M059J (cell line): ENCODE measurements at regions not wholly inside any gene's neighbourhood (a gene's known extent, or its start where the extent isn't known, plus 50 kb on each side); places are given as distances from the start of the nearest gene placed in this dataset.

Source experiments
- DNase-seq: peaks from one replicate; pipeline ENCODE4 v3.0.0-alpha.2; 2012; ENCODE audit warnings: low read depth

DNA sequence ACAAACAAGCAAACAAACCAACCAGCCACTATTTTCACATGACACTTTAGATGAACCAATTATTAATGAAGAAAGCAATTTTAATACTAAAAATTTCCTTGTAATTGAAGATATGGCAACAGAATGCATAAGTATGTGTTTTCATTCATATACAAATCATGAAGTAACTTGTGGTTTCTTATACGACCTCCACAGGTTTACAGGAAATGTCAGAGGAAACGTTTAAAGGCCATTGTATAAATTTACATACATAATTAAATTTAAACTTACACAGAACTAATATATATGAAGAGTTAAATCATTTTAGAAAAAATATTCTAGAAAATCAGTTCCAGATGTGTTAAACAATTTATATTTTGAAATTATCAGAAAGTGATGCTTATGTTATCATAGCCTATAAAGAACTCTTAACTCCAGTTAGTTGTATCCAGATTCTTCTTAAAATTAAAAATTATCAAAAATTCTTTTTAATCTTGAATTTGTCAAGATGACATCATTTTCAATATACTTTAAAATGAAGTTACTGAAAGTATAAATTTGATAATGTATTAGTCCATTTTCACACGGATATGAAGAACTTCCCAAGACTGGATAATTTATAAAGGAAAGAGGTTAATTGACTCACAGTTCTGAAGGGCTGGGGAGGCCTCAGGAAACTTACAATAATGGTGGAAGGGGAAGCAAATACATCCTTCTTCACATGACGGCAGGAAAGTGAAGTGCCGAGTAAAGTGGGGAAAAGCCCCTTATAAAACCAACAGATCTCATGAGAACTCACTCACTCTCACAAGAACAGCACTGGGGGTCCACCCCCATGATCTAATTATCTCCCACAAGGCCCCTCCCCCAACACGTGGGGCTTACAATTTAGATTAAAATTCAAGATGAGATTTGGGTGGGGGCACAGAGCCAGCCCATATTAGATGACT is 192.0 kb downstream of the PIK3R1 start:
- no peak for DNase-seq

- no peak for DNase-seq
These were observed 192.9 kb downstream of the PIK3R1 start for GRCh38 chr5:68408345-68408871.

DNA sequence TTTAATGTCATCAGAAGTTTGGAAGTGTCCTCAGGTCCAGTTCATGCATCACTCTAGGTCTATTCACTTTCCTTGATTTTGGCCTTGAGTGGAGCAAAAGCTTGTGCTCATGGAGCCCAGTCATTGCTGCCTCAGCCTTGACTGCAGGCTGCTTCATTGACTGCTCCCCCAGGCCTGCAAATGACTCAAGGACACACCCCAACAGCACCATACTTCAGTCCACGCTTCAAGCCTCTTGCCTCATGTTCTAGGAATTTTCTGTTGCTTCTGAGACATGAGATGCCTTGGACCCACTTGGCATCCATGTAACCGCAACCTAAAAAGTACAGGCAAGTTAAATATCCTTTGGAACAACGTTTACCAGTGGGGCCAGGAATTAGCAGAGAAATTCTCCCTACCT is 193.7 kb downstream of the PIK3R1 start:
- peak; percentile 76 for DNase-seq

DNA sequence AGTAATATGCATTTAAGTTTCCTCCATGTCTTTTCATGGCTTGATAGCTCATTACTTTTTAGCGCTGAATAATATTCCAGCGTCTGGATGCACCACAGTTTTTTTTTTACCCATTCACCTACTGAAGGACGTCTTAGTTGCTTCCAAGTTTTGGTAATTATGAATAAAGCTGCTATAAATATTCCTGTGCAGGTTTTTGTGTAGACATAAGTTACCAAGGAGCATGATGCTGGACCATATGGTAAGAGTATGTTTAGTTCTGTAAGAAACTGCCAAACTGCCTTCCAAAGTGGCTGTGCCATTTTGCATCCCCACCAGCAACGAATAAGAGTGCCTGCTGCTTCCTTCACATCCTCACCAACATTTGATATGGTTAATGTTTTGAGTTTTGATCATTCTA is 195.6 kb downstream of the PIK3R1 start:
- DNase-seq: no peak

DNA sequence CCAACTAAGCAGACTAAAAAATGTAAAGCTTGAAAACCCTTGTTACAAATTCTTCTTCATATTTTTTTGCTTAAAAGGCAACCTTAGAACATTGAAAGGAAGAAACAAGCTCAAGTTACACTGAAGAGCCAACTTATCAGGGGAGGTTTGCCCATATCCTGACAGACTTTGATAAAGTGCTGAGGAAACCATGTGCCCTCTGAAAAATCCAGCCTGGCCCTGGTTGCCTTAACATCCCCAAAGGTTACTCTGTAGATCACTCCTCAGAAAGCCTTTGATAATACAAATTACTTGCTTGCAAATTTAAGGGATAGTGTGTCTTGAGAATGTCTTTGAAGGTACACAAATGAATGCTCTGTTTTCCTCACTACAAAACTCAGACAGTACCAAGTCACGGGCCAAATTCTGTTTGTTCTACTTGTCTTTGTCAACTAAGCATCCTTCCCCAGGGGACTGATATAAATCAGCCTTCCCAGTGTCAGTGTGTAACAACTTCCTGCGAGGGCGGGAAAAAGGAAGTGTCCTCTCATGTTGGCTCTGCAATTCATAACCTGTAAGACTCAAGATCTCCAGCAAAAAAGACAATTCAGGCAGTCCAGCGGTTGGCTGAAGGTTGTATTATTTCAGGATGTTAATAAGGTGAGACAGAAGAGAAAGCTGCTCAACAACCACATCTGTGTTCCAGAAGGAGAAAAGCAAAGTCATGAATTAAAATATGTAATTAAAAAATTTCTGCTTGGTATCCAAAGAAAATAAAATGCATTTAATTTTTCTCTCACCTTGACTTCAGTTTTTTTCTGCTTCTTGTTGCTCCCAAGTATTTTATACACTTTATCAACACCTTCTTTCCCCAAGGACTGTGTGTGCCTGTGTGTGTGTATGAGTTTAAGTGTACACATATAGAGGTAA is 199.9 kb downstream of the PIK3R1 start:
- no peak for DNase-seq

GRCh38 chr5:68416714-68417113 is 201.2 kb downstream of the PIK3R1 start:
- DNase-seq: no peak

- no peak for DNase-seq
These were observed 202.6 kb downstream of the PIK3R1 start for GRCh38 chr5:68418201-68418600.

GRCh38 chr5:68418680-68419079 is 203.1 kb downstream of the PIK3R1 start:
- DNase-seq: no peak

- DNase-seq: no peak
These were observed 203.6 kb downstream of the PIK3R1 start for GRCh38 chr5:68419081-68419636.

GRCh38 chr5:68419637-68420452 is 204.3 kb downstream of the PIK3R1 start:
- no peak for DNase-seq

DNA sequence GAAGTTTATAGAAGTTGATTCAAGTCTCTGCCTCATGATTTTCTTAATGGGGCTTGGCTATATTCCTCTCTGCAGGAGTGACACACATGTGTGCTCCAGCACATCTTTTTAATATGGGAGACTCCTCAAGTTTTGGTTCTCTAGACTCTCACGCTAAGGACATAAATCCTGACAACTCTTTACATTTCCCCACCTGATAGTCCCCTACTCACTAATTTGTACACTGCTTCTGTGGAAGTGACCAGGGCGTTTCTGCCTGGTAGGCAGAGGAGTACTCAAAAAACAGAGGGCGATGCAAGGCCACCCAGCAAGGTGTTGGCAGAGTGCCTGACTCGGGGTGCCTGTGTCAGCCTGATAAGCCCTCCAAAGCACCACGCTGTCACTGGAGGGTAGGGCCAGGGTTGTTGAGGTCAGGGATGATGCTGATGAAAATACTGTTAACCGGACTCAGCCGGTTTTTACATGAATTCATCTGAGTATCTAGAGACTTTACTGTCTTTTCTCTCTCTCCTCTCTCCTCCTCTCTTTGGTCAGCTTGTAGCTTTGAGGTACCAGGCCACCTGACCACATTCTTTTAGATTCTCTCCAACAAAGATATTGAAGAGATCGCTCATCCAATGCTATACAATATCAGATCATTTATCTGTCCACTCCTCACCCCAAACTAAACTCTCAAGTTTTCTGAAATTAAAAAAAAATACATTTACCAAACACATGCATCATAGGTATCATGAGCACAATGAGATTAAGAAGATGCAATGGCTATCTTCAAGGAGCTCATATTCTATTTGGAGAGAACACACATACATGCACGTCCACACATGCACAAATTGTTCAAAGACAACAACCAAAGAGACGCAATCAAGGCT is 205.2 kb downstream of the PIK3R1 start:
- no peak for DNase-seq

DNA sequence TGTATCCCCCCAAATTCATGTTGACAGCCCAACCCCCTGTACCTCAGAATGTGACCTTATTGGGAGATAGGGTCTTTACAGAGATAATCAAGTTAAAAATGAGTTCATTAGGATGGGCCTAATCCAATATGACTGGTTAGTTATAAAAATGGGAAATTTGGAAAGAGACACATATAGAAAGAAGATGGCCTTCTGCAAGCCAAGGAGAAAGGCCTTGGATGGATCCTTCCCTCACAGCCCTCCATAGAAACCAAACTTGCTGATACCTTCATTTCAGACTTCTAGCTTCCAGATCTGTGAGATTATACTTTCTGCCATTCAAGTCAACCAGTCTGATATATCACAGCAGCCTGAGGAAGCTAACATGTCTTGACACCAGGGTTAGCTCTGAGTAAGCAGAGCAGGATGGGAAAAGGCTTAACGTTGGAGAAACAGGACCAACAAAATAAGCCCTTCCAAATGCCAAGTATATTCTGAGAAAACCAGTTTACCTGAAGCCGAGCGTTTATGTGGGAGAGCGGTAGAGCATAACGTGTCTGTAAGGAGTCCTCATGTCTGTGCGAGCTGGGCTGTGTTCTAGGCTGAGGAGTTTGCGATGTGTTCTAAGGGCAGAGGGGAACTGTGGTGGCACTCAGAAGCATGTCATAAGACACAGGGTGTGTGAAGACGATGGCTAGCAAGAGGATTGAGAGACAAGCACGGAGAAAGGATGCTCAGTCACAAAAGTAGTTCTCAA is 206.1 kb downstream of the PIK3R1 start:
- no peak for DNase-seq

DNA sequence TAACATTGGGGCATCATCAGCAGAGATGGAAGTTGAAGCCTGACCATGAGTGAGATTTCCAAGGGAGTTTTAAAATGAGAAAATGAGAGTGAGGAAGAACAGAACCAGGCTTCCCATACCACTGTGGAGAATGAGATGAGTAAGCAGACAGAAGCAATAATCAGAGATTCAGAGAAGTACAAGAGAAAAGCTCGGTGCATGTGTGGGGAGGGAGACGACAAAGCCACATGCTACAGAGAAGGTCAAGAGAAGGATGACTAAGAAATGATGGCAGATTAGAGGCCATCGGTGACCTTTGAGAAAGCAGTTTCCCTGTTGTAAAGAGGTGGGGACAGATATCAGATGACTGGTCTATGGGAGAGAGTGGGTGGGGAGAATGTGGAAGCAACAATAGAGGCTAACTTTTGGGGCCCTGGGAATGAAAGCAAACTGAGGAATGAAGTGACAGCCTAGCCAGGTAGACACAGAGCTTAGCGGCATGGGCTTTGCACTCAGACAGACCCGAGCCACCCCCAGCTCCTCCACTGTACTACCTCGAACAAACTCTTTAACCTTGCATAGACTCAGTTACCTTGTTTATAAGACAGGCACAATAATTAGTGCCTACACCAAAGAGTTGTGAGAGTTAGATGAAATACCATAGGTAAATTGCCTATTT is 207.7 kb downstream of the PIK3R1 start:
- DNase-seq: no peak

DNA sequence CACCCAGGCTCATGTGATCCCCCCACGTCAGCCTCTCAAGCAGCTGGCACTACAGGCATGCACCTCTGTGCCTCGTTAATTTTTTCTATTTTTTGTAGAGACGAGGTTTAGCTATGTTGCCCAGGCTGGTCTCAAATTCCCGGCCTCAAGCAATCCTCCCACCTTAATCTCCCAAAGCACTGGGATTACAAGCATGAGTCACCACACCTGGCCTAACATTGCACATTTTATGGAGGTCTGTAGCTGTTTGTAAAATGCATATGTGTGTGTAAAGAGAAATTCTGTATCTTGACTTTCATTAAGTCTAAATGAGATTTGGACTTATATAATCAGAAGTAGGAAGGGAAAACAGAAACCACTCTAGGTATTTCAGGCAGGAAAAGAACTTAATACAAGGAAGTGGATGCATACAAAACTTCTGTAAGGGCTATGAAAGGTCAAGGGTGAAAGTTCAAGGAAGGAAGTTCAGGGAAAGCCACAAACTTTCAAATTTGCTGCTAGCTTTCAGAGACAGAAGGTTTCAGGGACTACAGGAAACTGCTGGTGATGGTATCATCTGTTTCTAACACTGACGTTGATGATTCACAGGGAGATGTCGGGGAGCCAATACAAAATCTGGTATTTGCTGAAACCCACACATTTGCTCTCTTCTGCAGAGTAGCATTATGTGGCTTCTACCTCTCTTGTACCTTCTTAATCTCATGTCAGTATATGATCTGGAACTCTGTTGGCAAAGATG is 209.4 kb downstream of the PIK3R1 start:
- peak; percentile 80 for DNase-seq

- no peak for DNase-seq
These were observed 211.0 kb downstream of the PIK3R1 start for GRCh38 chr5:68426586-68426985.

DNA sequence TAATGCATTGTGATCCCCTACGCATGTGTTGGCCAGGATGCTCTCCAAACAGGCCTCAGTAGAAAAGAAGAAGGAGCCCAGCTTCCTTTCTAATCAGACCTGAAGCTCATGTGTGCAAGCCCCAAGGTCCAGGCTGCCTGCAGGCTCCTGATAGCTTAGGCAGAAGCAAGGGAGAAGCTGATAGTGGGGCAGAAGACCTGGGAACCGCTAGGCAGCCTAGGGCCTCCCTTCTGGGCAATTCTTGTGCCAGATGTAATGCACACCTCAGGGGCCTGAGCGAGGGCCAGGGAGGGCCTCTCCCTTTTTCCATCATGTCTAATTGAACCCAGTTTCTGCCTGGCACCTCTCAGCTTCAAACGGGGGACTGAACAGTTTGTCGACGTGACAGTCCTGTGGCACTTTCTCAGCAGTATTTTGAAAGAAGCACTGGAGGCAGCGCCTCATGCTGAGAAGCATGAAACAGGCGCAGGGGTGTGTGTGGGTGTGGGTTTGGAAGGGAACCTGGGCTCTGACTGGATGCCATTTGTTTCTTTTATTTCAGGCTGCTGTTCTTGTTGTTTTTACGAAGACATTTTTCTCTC is 212.8 kb downstream of the PIK3R1 start:
- DNase-seq: no peak

- DNase-seq: no peak
These were observed 214.0 kb downstream of the PIK3R1 start for GRCh38 chr5:68429510-68429909.

DNA sequence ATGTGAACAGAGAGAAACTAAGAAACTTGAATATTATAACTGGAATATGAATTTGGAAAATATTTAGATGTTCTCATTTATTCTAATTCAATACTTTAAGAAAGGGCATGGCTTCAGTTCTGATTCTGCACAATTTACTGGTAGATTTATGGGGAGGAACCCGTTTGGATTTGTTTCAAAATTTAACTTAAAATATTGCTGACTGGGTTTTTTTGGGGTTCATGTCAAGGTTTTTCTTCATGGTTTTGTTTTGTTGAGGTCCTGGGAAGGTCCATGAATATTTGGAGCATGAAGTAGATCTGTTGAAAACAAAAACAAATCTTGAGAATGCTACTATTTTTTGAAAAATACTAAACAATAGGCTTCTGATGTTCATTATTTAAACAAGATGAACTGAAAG is 214.7 kb downstream of the PIK3R1 start:
- no peak for DNase-seq
